NCI-H146 treated with DMSO at 0.1 percent for 48 hours (cell line): ENCODE measurements at regions not wholly inside any gene's neighbourhood (a gene's known extent, or its start where the extent isn't known, plus 50 kb on each side); places are given as distances from the start of the nearest gene placed in this dataset.

Source experiments
- DNase-seq: peaks from one replicate; lab custom pipeline; 2025; ENCODE audit not compliant: unreplicated experiment; lab: John Stamatoyannopoulos, UW

- DNase-seq, result no peak
Observed at GRCh38 chr15:95269242-95270183, 1038.2 kb downstream of the MCTP2 start.

GRCh38 chr15:95274101-95274500 lies 1042.7 kb downstream of the MCTP2 start:
- DNase-seq, result no peak

GRCh38 chr15:95277266-95277665 lies 1045.9 kb downstream of the MCTP2 start:
- DNase-seq, result no peak

- DNase-seq, result no peak
Observed at GRCh38 chr15:95278532-95279245, 1047.3 kb downstream of the MCTP2 start.

- DNase-seq, result no peak
Observed at GRCh38 chr15:95279277-95280019, 1048.1 kb downstream of the MCTP2 start.

- no peak for DNase-seq
Observed at GRCh38 chr15:95280711-95281110, 1049.3 kb downstream of the MCTP2 start.

- DNase-seq, result no peak
Observed at GRCh38 chr15:95281470-95281869, 1049.0 kb upstream of the NR2F2 start.

- no peak for DNase-seq
Observed at GRCh38 chr15:95284492-95284891, 1046.0 kb upstream of the NR2F2 start.

GRCh38 chr15:95284933-95285421 lies 1045.5 kb upstream of the NR2F2 start:
- no peak for DNase-seq

GRCh38 chr15:95286352-95286880 lies 1044.1 kb upstream of the NR2F2 start:
- DNase-seq, result no peak

- DNase-seq, result no peak
Observed at GRCh38 chr15:95287720-95288103, 1042.8 kb upstream of the NR2F2 start.

GRCh38 chr15:95288626-95289025 lies 1041.9 kb upstream of the NR2F2 start:
- no peak for DNase-seq

- DNase-seq, result no peak
Observed at GRCh38 chr15:95290176-95290974, 1040.1 kb upstream of the NR2F2 start.

GRCh38 chr15:95291898-95292472 lies 1038.5 kb upstream of the NR2F2 start:
- DNase-seq, result no peak

- no peak for DNase-seq
Observed at GRCh38 chr15:95292785-95293450, 1037.6 kb upstream of the NR2F2 start.

GRCh38 chr15:95293456-95294031 lies 1037.0 kb upstream of the NR2F2 start:
- DNase-seq, result no peak

GRCh38 chr15:95295363-95295762 lies 1035.1 kb upstream of the NR2F2 start:
- DNase-seq, result no peak

- no peak for DNase-seq
Observed at GRCh38 chr15:95295896-95296625, 1034.4 kb upstream of the NR2F2 start.
